ENCODE measurements at regions not wholly inside any gene's neighbourhood (a gene's known extent, or its start where the extent isn't known, plus 50 kb on each side); places are given as distances from the start of the nearest gene placed in this dataset.

- ChIA-PET POLR2A (no interaction called here), CTCF (no interaction called here)
- TF ChIP-seq CTCF (IDR thresholded peaks at IDR 0.05; ENCODE audit: insufficient read depth, low read depth, low read length) = no peak
- Histone ChIP-seq H3K36me3 (ENCODE audit: control insufficient read depth, insufficient read depth, low read length) (no peaks in the 10 kb centered on the region), H3K4me3 (ENCODE audit: low read depth, low read length) (no peak overlapping the region), H3K27me3 (ENCODE audit: control insufficient read depth, insufficient read depth, low read length) (no peaks in the 10 kb centered on the region)
- no peak for DNase-seq (ENCODE audit: low read depth)
These were observed 247.7 kb downstream of the NSUN3 start for GRCh38 chr3:94310341-94311135.

DNA sequence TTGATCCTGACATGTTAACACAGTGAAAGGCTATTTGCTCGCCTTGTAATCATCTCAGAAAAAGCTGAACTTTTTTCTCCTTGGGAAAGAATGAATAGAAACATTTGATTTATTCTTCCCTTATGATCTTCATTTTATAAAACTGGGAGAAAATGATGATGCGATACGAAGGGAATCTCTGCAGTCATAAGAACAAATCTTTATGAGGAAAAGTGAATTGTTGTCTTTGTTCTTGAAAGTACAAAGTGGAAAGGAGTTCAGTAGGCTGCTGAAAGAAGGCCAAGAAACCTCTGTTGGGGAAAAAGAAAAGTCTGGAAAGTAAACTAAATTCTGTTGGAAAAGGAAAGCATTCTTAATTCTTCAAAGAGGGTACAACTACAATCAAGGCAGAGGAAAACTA lies 248.8 kb downstream of the NSUN3 start:
- no peak for TF ChIP-seq CTCF (IDR thresholded peaks at IDR 0.05; ENCODE audit: insufficient read depth, low read depth, low read length)
- no peaks in the 10 kb centered on the region for H3K36me3 ChIP-seq (ENCODE audit: control insufficient read depth, insufficient read depth, low read length)
- H3K27me3 ChIP-seq (ENCODE audit: control insufficient read depth, insufficient read depth, low read length) = no peaks in the 10 kb centered on the region
- no peak for DNase-seq (ENCODE audit: low read depth)
- ChIA-PET CTCF (no interaction called here), POLR2A (no interaction called here)
- no peak overlapping the region for H3K4me3 ChIP-seq (ENCODE audit: low read depth, low read length)

DNA sequence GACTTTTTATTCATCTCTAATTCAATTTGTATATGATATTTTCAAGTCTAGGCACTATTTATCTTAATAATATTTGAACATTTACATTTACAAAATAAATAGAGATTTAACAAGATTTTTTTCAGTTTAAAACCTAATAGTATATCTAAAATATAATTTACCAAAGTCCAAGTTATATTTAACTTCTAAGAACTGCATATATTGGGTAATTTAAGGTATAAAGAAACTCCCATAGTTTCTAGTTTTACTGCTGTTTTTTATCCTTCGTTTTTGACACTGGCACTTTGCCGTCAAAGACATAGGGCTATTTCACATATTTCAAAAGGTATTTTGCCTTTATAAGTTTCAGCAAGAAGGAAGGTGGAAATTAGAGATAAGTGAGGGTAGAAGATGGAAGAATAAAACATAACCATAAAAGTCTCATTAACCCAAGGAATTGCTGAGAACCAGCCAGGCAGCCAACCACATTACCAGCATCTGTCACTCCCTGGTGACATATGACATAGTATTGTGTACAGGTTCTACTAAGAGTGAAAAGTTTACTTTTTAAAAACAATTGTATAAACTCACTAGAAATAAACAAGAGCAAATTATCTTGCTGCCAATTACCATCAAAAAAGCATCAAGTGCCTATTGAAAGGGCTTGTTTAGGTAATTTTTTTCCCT lies 251.5 kb downstream of the NSUN3 start:
- CTCF ChIA-PET = interaction anchor here (0.6 kb wide), 1 partner anchor 65 kb away, joined by 3 read pairs; no protein-coding TSS in a partner anchor
- DNase-seq (ENCODE audit: low read depth) = no peak
- no peaks in the 10 kb centered on the region for H3K36me3 ChIP-seq (ENCODE audit: control insufficient read depth, insufficient read depth, low read length)
- H3K27me3 ChIP-seq (ENCODE audit: control insufficient read depth, insufficient read depth, low read length) = no peaks in the 10 kb centered on the region
- no peak overlapping the region for H3K4me3 ChIP-seq (ENCODE audit: low read depth, low read length)
- POLR2A ChIA-PET = no interaction called here
- no peak for TF ChIP-seq CTCF (IDR thresholded peaks at IDR 0.05; ENCODE audit: insufficient read depth, low read depth, low read length)

- H3K4me3 ChIP-seq (ENCODE audit: low read depth, low read length) = no peak overlapping the region
- H3K27me3 ChIP-seq (ENCODE audit: control insufficient read depth, insufficient read depth, low read length) = no peaks in the 10 kb centered on the region
- no peak for DNase-seq (ENCODE audit: low read depth)
- ChIA-PET POLR2A (no interaction called here), CTCF (interaction anchor here (0.7 kb wide), 1 partner anchor 297 kb away, joined by 4 read pairs; no protein-coding TSS in a partner anchor)
- no peaks in the 10 kb centered on the region for H3K36me3 ChIP-seq (ENCODE audit: control insufficient read depth, insufficient read depth, low read length)
- TF ChIP-seq CTCF (IDR thresholded peaks at IDR 0.05; ENCODE audit: insufficient read depth, low read depth, low read length) = no peak
These were observed 254.2 kb downstream of the NSUN3 start for GRCh38 chr3:94317017-94317416.

GRCh38 chr3:94323596-94323995 lies 260.7 kb downstream of the NSUN3 start:
- ChIA-PET POLR2A (no interaction called here), CTCF (no interaction called here)
- no peak for TF ChIP-seq CTCF (IDR thresholded peaks at IDR 0.05; ENCODE audit: insufficient read depth, low read depth, low read length)
- no peak for DNase-seq (ENCODE audit: low read depth)
- Histone ChIP-seq H3K4me3 (ENCODE audit: low read depth, low read length) (no peak overlapping the region), H3K36me3 (ENCODE audit: control insufficient read depth, insufficient read depth, low read length) (no peaks in the 10 kb centered on the region), H3K27me3 (ENCODE audit: control insufficient read depth, insufficient read depth, low read length) (no peaks in the 10 kb centered on the region)

All from BJ (cell line).